GM12872 (cell line): ENCODE measurements at regions not wholly inside any gene's neighbourhood (a gene's known extent, or its start where the extent isn't known, plus 50 kb on each side); places are given as distances from the start of the nearest gene placed in this dataset.

Experiments
- CTCF ChIP-seq: IDR thresholded peaks from 3 replicates; pipeline ENCODE4 v1.5.1; 2011; ENCODE audit warnings: low read depth, mild to moderate bottlenecking, low read length, moderate library complexity; ENCODE audit not compliant: insufficient read depth

DNA sequence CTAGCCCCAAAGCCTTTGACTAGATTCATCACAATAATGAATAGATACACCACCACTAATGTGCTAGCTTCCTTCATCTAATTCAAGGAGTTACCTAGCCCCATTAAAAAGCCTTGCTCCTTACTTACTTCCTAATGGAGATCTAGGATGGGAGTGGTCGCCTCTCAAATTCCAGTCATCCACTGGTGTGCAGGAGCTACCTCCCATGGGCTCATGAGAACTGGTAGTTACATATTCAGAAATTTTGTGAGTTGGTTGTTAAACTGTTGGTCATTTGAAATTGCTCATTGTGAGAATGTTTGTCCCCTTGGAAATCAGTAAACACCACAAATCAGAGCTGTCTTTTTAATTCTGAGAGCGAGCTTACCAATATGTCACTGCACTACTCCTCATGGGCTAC lies 91.7 kb upstream of the GDNF start:
- TF ChIP-seq CTCF = no peak

DNA sequence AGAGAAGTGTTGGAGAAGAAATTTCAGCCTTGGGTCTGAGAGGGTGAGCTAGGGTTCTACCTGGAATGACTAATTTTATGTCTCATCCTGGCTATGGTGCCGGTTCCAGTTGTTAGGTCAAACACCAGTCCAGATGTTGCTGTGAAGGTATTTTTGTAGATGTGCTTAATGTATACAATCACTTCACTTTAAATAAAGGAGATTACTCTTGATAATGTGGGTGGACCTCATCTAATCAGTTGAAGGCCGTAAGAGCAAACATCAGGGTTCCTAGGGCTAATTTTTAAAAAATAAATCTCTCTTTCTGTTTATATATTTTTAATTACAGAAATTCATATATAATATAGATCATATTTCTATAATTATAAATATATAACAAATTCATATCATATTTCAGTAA lies 90.5 kb upstream of the GDNF start:
- TF ChIP-seq CTCF = no peak

- TF ChIP-seq CTCF = no peak
These were observed 90.0 kb upstream of the GDNF start for GRCh38 chr5:37929791-37930190.

- no peak for TF ChIP-seq CTCF
These were observed 86.9 kb upstream of the GDNF start for GRCh38 chr5:37926732-37927131.

DNA sequence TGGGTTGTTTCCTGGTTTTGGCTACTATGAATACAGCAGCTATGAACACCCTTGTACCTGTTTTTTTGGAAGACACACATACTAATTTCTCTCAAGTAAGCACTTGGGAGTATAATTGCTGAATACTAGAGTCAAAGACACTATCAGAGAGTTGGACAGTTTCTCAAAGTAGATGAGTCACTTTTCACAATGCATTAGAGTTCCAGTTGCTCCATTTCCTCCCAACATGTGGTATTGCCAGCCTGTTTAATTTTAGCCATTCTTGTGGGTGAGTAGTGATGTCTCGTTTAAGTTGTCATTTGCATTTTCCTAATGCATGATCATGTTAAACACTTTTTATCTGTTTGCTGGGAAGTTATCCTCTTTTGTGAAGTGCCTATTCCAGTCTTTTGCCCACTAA lies 81.6 kb upstream of the GDNF start:
- no peak for TF ChIP-seq CTCF

DNA sequence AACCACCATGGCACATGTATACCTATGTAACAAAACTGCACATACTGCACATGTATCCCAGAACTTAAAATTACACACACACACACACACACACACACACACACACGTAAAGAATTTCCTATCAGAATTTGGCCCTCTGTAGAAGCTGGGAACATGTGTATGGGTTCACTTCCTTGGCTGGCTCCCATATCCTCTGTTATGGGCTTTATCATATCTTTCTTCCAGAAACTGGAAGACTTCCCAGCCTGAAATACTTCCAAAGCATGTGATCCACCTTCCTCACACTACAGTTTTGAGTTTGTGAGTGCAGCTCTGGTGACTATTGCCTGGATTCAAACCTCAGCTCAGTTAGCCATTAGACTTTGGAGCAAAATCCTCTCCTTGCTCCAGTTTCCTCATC lies 78.6 kb upstream of the GDNF start:
- TF ChIP-seq CTCF = no peak

GRCh38 chr5:37916525-37916924 lies 76.7 kb upstream of the GDNF start:
- TF ChIP-seq CTCF = no peak
